ENCODE measurements at regions not wholly inside any gene's neighbourhood (a gene's known extent, or its start where the extent isn't known, plus 50 kb on each side); places are given as distances from the start of the nearest gene placed in this dataset.

- H3K4me3 ChIP-seq = no peak overlapping the region
- no peak for DNase-seq
- H3K36me3 ChIP-seq = no peaks in the 10 kb centered on the region
- in situ Hi-C loops (cut with MboI; ENCODE audit: low pct_ligation_motif_present in 1 of 4, low pct_unique_long_range_greater_than_20kb in 1 of 4, low sequenced_read_pairs in 3 of 4) = no loop called here
- no peak overlapping the region for H3K27ac ChIP-seq
- WGBS, 2 donors (ENCODE audit: low coverage in 1 of 2) = 69 to 78% methylated on average over 12 of the region's 12 CpGs
- intact Hi-C loops (cut with DNase I; ENCODE audit: low total_unique reads) = no loop called here
- H3K9me3 ChIP-seq = no peaks in the 10 kb centered on the region
- TF ChIP-seq POLR2A (IDR thresholded peaks at IDR 0.05) = no peak
- no peak for TF ChIP-seq POLR2AphosphoS5 (IDR thresholded peaks at IDR 0.05)
- no peak for TF ChIP-seq CTCF (IDR thresholded peaks at IDR 0.05)
- TF ChIP-seq EP300 (IDR thresholded peaks at IDR 0.05; ENCODE audit: low read depth) = no peak
- H3K4me1 ChIP-seq = no peaks in the 10 kb centered on the region
- no peaks in the 10 kb centered on the region for H3K27me3 ChIP-seq
These were observed 650.7 kb downstream of the CDH8 start for GRCh38 chr16:61385392-61386071.

- in situ Hi-C loops (cut with MboI; ENCODE audit: low pct_ligation_motif_present in 1 of 4, low pct_unique_long_range_greater_than_20kb in 1 of 4, low sequenced_read_pairs in 3 of 4) = no loop called here
- H3K27ac ChIP-seq = no peak overlapping the region
- H3K4me1 ChIP-seq = no peaks in the 10 kb centered on the region
- H3K9me3 ChIP-seq = no peaks in the 10 kb centered on the region
- H3K36me3 ChIP-seq = no peaks in the 10 kb centered on the region
- H3K27me3 ChIP-seq = no peaks in the 10 kb centered on the region
- intact Hi-C loops (cut with DNase I; ENCODE audit: low total_unique reads) = no loop called here
- no peak overlapping the region for H3K4me3 ChIP-seq
- TF ChIP-seq POLR2A (IDR thresholded peaks at IDR 0.05) (no peak), EP300 (IDR thresholded peaks at IDR 0.05; ENCODE audit: low read depth) (no peak), CTCF (IDR thresholded peaks at IDR 0.05) (no peak), POLR2AphosphoS5 (IDR thresholded peaks at IDR 0.05) (no peak)
- DNase-seq = no peak
These were observed 653.8 kb downstream of the CDH8 start for GRCh38 chr16:61382435-61382834.

GRCh38 chr16:61379311-61379710 is 656.9 kb downstream of the CDH8 start:
- intact Hi-C loops (cut with DNase I; ENCODE audit: low total_unique reads) = loop anchor here (10.0 kb wide), 1 partner anchor 65 kb away; no protein-coding TSS in a partner anchor
- Histone ChIP-seq H3K9me3 (no peaks in the 10 kb centered on the region), H3K36me3 (no peaks in the 10 kb centered on the region), H3K27ac (no peak overlapping the region), H3K4me3 (no peak overlapping the region), H3K27me3 (no peaks in the 10 kb centered on the region), H3K4me1 (no peaks in the 10 kb centered on the region)
- no peak for TF ChIP-seq POLR2AphosphoS5 (IDR thresholded peaks at IDR 0.05)
- TF ChIP-seq EP300 (IDR thresholded peaks at IDR 0.05; ENCODE audit: low read depth) = no peak
- in situ Hi-C loops (cut with MboI; ENCODE audit: low pct_ligation_motif_present in 1 of 4, low pct_unique_long_range_greater_than_20kb in 1 of 4, low sequenced_read_pairs in 3 of 4) = no loop called here
- no peak for DNase-seq
- 65 to 66% methylated on average over 2 of the region's 2 CpGs for WGBS, 2 donors (ENCODE audit: low coverage in 1 of 2)

DNA sequence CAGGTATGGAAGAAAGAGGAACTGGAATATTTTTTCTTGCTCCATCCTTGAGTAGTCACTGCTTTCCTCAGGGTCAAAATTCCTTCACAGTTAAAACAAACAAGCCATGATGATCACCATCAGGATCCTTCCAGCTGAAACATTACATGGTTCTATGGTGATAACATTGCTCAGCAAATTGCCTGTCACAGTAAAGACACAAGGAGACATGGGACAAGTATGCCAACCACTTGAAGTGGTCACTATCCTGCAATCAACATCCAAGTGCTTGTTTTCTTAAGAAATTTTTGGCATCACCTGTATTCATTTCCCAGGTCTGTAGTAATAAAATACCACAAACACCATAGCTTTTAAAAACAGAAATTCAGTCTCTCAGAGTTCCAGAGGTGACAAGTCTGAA is 662.2 kb downstream of the CDH8 start:
- TF ChIP-seq CTCF (IDR thresholded peaks at IDR 0.05) = no peak
- TF ChIP-seq POLR2A (IDR thresholded peaks at IDR 0.05) = no peak
- TF ChIP-seq POLR2AphosphoS5 (IDR thresholded peaks at IDR 0.05) = no peak
- TF ChIP-seq EP300 (IDR thresholded peaks at IDR 0.05; ENCODE audit: low read depth) = no peak
- H3K27me3 ChIP-seq = no peaks in the 10 kb centered on the region
- no peak overlapping the region for H3K4me3 ChIP-seq
- H3K36me3 ChIP-seq = no peaks in the 10 kb centered on the region
- in situ Hi-C loops (cut with MboI; ENCODE audit: low pct_ligation_motif_present in 1 of 4, low pct_unique_long_range_greater_than_20kb in 1 of 4, low sequenced_read_pairs in 3 of 4) (no loop called here), intact Hi-C loops (cut with DNase I; ENCODE audit: low total_unique reads) (loop anchor here (10.0 kb wide), 1 partner anchor 59 kb away; no protein-coding TSS in a partner anchor)
- H3K4me1 ChIP-seq = no peaks in the 10 kb centered on the region
- DNase-seq = no peak
- H3K9me3 ChIP-seq = no peaks in the 10 kb centered on the region
- H3K27ac ChIP-seq = no peak overlapping the region

DNA sequence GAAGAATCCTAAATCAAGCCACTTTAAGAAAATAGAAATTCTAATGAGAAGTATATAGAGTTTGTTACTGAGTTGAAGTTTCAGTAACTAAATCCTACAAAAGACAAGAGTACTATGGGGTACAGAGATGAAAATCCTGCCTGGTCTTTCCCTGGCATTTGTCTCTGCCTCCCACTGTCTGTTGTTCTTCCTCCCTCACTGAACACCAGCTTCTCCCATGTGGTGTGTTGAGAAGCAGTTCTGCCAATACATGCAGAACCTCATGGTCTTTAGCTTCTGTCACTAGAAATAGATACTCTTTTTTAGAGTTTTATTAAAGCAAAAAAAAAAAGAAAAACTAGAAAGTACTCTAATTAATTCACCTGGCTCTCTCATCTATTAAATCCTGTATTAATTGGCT is 664.4 kb downstream of the CDH8 start:
- intact Hi-C loops (cut with DNase I; ENCODE audit: low total_unique reads) (loop anchor here (10.0 kb wide), 1 partner anchor 57 kb away; no protein-coding TSS in a partner anchor), in situ Hi-C loops (cut with MboI; ENCODE audit: low pct_ligation_motif_present in 1 of 4, low pct_unique_long_range_greater_than_20kb in 1 of 4, low sequenced_read_pairs in 3 of 4) (no loop called here)
- Histone ChIP-seq H3K27ac (no peak overlapping the region), H3K4me3 (no peak overlapping the region), H3K4me1 (no peaks in the 10 kb centered on the region), H3K36me3 (no peaks in the 10 kb centered on the region), H3K9me3 (no peaks in the 10 kb centered on the region), H3K27me3 (no peaks in the 10 kb centered on the region)
- DNase-seq = no peak
- no peak for TF ChIP-seq POLR2A (IDR thresholded peaks at IDR 0.05)
- TF ChIP-seq CTCF (IDR thresholded peaks at IDR 0.05) = no peak
- no peak for TF ChIP-seq EP300 (IDR thresholded peaks at IDR 0.05; ENCODE audit: low read depth)
- no peak for TF ChIP-seq POLR2AphosphoS5 (IDR thresholded peaks at IDR 0.05)
